ENCODE measurements at regions not wholly inside any gene's neighbourhood (a gene's known extent, or its start where the extent isn't known, plus 50 kb on each side); places are given as distances from the start of the nearest gene placed in this dataset.

- TF ChIP-seq ZNF709 (CRISPR knock-in tag; IDR thresholded peaks at IDR 0.05): no peak
- TF ChIP-seq FOXP4 (CRISPR knock-in tag; IDR thresholded peaks at IDR 0.05): no peak
- TF ChIP-seq MZF1 (CRISPR knock-in tag; IDR thresholded peaks at IDR 0.05; ENCODE audit: borderline replicate concordance): no peak
Observed at GRCh38 chr1:29408831-29409605, 172.7 kb downstream of the PTPRU start.
